PC-9 (cell line): ENCODE measurements at regions not wholly inside any gene's neighbourhood (a gene's known extent, or its start where the extent isn't known, plus 50 kb on each side); places are given as distances from the start of the nearest gene placed in this dataset.

Experiments
- BruUV-seq: library from RNA; stranded (reverse); fragments of 400-500 nt; replicated peaks from 2 replicates; lab custom pipeline; 2021; lab: Mats Ljungman, UMichigan
- CTCF ChIA-PET: fragments of 300-600 bp; sonication (Branson Sonifier 250); formaldehyde crosslinking; loops from one replicate; lab custom pipeline; 2022; ENCODE audit warnings: antibody characterized with exemption; lab: Charles Lee
- POLR2A ChIA-PET: fragments of 300-600 bp; sonication (Branson Sonifier 250); formaldehyde crosslinking; loops from one replicate; lab custom pipeline; 2022; ENCODE audit warnings: antibody characterized with exemption; ENCODE audit not compliant: unreplicated experiment; lab: Charles Lee
- DNase-seq, 2 experiments: peaks; one replicate each; pipeline versions ENCODE4 v3.0.0 to v3.0.0-alpha.2; 2015 to 2022; ENCODE audit warnings: mixed read lengths in 1 of 2
- H2AFZ ChIP-seq: fragments of 200-600 bp; sonication (generic); 2 replicates; pipeline ENCODE4 v1.8.1; 2017; ENCODE audit warnings: antibody characterized with exemption
- H3F3A ChIP-seq: fragments of 200-600 bp; sonication (generic); 2 replicates; pipeline ENCODE4 v1.8.1; 2017; ENCODE audit warnings: antibody characterized with exemption, mild to moderate bottlenecking, low read depth; ENCODE audit not compliant: insufficient read depth
- H3K27ac ChIP-seq: fragments of 200-600 bp; sonication (generic); 2 replicates; pipeline ENCODE4 v1.6.1; 2016; ENCODE audit warnings: mixed run types
- H3K27me3 ChIP-seq: fragments of 200-600 bp; sonication (generic); 2 replicates; pipeline ENCODE4 v1.6.1; 2016; ENCODE audit warnings: low read depth, mixed run types; ENCODE audit not compliant: insufficient read depth
- H3K36me3 ChIP-seq: fragments of 200-600 bp; sonication (generic); 2 replicates; pipeline ENCODE4 v1.6.1; 2016; ENCODE audit warnings: low read depth, mixed run types
- H3K4me1 ChIP-seq: fragments of 200-600 bp; sonication (generic); replicated peaks from 2 replicates; pipeline ENCODE4 v1.6.1; 2016; ENCODE audit warnings: mixed run types; ENCODE audit not compliant: insufficient read depth
- H3K4me2 ChIP-seq: fragments of 200-600 bp; sonication (generic); 2 replicates; pipeline ENCODE4 v1.6.1; 2017; ENCODE audit warnings: mixed run types
- H3K4me3 ChIP-seq: fragments of 200-600 bp; sonication (generic); 2 replicates; pipeline ENCODE4 v1.6.1; 2016; ENCODE audit warnings: mixed run types
- H3K79me2 ChIP-seq: fragments of 200-600 bp; sonication (generic); 2 replicates; pipeline ENCODE4 v1.6.1; 2017; ENCODE audit warnings: low read depth, mixed run types
- H3K9me2 ChIP-seq: fragments of 200-600 bp; sonication (generic); 2 replicates; pipeline ENCODE4 v1.8.1; 2017; ENCODE audit warnings: mild to moderate bottlenecking; ENCODE audit not compliant: insufficient read depth
- H3K9me3 ChIP-seq: fragments of 200-600 bp; sonication (generic); 2 replicates; pipeline ENCODE4 v1.8.1; 2016; ENCODE audit warnings: low read depth; ENCODE audit not compliant: insufficient read depth
- H4K20me1 ChIP-seq: fragments of 200-600 bp; sonication (generic); 2 replicates; pipeline ENCODE4 v1.8.1; 2017; ENCODE audit not compliant: insufficient read depth
- EZH2 ChIP-seq: fragments of 200-600 bp; sonication (generic); IDR thresholded peaks from 2 replicates; pipeline ENCODE4 v1.8.0; 2017; ENCODE audit warnings: antibody characterized with exemption, low read depth
- intact Hi-C: fragments of 100-400 bp; cut with micrococcal nuclease; formaldehyde crosslinking; loops from one replicate; pipeline ENCODE4 v1.10.0; 2022; ENCODE audit not compliant: unreplicated experiment
- TF ChIP-seq, protein P1 (sequence below): fragments of 200-600 bp; sonication (generic); conservative IDR thresholded peaks from 2 replicates; pipeline ENCODE4 v1.6.1; 2017; ENCODE audit warnings: mixed run types, antibody characterized with exemption, mild to moderate bottlenecking, moderate library complexity

DNA sequence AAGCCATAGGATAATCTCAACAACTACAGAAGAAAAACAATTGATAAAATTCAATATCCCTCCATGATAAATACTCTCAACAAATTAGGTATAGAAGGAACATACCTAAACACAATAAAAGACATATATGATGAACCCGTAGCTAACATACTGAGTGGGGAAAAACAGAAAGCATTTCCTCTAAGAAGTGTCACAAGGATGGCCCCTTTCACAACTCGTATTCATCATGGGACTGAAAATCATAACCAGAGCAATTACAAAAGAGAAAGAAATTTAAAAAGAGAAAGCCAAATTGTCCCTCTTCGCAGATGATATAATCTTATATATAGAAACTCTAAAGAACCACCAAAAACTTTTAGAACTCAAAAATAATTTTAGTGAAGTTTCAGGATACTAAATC, 146.3 kb upstream of the RGMB start:
- no peak overlapping the region for H3K27ac ChIP-seq
- no peak for DNase-seq
- H3K4me1 ChIP-seq = no peaks in the 10 kb centered on the region
- intact Hi-C loops = no loop called here
- H3K79me2 ChIP-seq = no peaks in the 10 kb centered on the region
- H4K20me1 ChIP-seq = no peaks in the 10 kb centered on the region
- H3K36me3 ChIP-seq = no peaks in the 10 kb centered on the region
- no peaks in the 10 kb centered on the region for H3F3A ChIP-seq
- H3K4me3 ChIP-seq = no peak overlapping the region
- H3K9me2 ChIP-seq = no peaks in the 10 kb centered on the region
- no peak overlapping the region for H2AFZ ChIP-seq
- ChIA-PET CTCF (no interaction called here), POLR2A (no interaction called here)
- no TSS peak for BruUV-seq
- no peaks in the 10 kb centered on the region for H3K27me3 ChIP-seq
- H3K9me3 ChIP-seq = no peaks in the 10 kb centered on the region
- H3K4me2 ChIP-seq = no peak overlapping the region
- TF ChIP-seq EZH2 = no peak
- TF ChIP-seq, protein P1, sequence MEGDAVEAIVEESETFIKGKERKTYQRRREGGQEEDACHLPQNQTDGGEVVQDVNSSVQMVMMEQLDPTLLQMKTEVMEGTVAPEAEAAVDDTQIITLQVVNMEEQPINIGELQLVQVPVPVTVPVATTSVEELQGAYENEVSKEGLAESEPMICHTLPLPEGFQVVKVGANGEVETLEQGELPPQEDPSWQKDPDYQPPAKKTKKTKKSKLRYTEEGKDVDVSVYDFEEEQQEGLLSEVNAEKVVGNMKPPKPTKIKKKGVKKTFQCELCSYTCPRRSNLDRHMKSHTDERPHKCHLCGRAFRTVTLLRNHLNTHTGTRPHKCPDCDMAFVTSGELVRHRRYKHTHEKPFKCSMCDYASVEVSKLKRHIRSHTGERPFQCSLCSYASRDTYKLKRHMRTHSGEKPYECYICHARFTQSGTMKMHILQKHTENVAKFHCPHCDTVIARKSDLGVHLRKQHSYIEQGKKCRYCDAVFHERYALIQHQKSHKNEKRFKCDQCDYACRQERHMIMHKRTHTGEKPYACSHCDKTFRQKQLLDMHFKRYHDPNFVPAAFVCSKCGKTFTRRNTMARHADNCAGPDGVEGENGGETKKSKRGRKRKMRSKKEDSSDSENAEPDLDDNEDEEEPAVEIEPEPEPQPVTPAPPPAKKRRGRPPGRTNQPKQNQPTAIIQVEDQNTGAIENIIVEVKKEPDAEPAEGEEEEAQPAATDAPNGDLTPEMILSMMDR = no peak

DNA sequence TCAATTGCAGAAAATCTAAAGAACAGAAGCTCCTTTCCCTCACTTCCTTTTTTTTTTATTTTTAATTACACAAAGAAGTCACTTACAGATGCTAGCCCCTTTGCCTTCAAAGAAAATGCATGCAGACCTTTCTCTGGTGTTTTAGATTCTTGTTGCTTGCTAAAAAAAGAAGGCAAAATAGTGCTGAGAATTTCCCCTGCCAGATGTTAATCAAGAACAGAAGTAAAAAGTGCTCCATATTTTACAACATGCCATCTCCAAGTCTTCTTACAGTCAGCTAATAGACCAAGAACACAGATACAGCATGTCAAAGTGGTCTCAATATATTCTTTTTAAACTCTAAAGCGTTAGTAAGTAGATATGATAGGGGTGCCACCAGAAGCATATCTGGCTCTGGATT, 142.8 kb upstream of the RGMB start:
- Histone ChIP-seq H3K36me3 (no peaks in the 10 kb centered on the region), H3F3A (no peaks in the 10 kb centered on the region), H2AFZ (no peak overlapping the region), H4K20me1 (no peaks in the 10 kb centered on the region), H3K27ac (no peak overlapping the region), H3K4me1 (no peaks in the 10 kb centered on the region), H3K9me3 (no peaks in the 10 kb centered on the region), H3K4me2 (no peak overlapping the region), H3K79me2 (no peaks in the 10 kb centered on the region), H3K27me3 (no peaks in the 10 kb centered on the region), H3K4me3 (no peak overlapping the region), H3K9me2 (no peaks in the 10 kb centered on the region)
- DNase-seq = no peak
- intact Hi-C loops = no loop called here
- ChIA-PET CTCF (no interaction called here), POLR2A (no interaction called here)
- no TSS peak for BruUV-seq
- TF ChIP-seq EZH2 = no peak
- TF ChIP-seq, protein P1 = no peak

DNA sequence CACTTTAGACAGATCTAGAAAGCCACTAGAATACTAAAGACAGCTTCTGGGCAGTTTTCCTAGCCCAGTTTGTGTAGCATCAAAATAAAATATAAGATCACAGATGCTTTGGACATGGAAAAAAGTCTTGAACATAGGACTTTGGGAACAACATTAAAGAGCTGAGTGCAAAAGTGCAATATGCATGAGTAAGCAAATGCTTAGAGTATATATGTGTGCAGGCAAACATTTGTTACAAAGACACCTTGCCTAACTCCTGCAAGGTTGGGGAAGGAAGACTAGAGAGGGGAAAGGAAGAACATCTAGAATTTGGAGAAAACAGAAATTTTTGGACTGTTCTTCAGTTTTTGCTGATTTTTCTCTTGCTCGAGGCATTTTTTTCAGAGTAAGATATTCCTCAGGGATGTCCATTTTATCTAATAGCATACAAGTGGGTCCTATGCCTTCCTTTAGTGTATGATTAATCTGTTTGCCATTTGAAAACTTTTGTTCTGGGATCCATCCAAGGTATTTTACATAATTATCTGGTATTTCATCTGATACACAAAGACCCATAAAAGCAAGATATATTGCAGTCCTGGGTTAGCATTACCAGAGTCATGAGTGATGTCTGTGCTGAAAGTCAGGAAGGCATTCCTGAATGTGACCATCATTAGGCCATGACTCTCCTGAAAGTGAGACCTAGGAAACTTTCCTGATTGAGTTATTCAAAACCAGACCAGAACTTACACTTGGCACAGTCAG, 142.0 kb upstream of the RGMB start:
- no peak for DNase-seq
- Histone ChIP-seq H3K27me3 (no peaks in the 10 kb centered on the region), H2AFZ (no peak overlapping the region), H3F3A (no peaks in the 10 kb centered on the region), H3K4me1 (no peaks in the 10 kb centered on the region), H4K20me1 (no peaks in the 10 kb centered on the region), H3K4me2 (no peak overlapping the region), H3K27ac (no peak overlapping the region), H3K9me3 (no peaks in the 10 kb centered on the region), H3K9me2 (no peaks in the 10 kb centered on the region; the same call in 1 of the 2 replicates), H3K4me3 (no peak overlapping the region), H3K79me2 (no peaks in the 10 kb centered on the region), H3K36me3 (no peaks in the 10 kb centered on the region)
- ChIA-PET POLR2A (no interaction called here), CTCF (no interaction called here)
- BruUV-seq = no TSS peak
- no peak for TF ChIP-seq EZH2
- TF ChIP-seq, protein P1 = no peak
- intact Hi-C loops = no loop called here
